K562 (cell line): ENCODE measurements at regions not wholly inside any gene's neighbourhood (a gene's known extent, or its start where the extent isn't known, plus 50 kb on each side); places are given as distances from the start of the nearest gene placed in this dataset.

Experiments used
- ARID3A ChIP-seq: IDR thresholded peaks from 2 replicates; pipeline ENCODE4 v1.6.1; 2012; ENCODE audit warnings: low read depth, low read length, improper control_type of control experiment, borderline replicate concordance
- ARNT ChIP-seq, 2 experiments: fragments of 450-650 bp; IDR thresholded peaks; 2 replicates each; pipeline ENCODE4 v1.6.1; 2016; ENCODE audit warnings: mild to moderate bottlenecking in 1 of 2
- CTCF ChIP-seq, 3 experiments: IDR thresholded peaks in 2 of 3; conservative IDR thresholded peaks in 1 of 3; 2 replicates each; pipeline ENCODE4 v1.5.1; 2011 to 2012; ENCODE audit warnings: low read length in 3 of 3, mild to moderate bottlenecking in 3 of 3, control low read depth in 2 of 3, improper control_type of control experiment in 1 of 3, inconsistent platforms in 1 of 3, low read depth in 1 of 3, mixed read lengths in 1 of 3, moderate library complexity in 1 of 3; ENCODE audit not compliant: insufficient read depth in 2 of 3
- FIP1L1 ChIP-seq: fragments of 200-400 bp; formaldehyde crosslinking; IDR thresholded peaks from 2 replicates; pipeline ENCODE4 v1.6.1; 2018; ENCODE audit warnings: mild to moderate bottlenecking, low read depth, low read length; ENCODE audit not compliant: poor library complexity, severe bottlenecking
- KDM1A ChIP-seq, 2 experiments: fragments of 450-650 bp; IDR thresholded peaks; 2 replicates each; pipeline ENCODE4 v1.6.1; 2016; ENCODE audit warnings: mild to moderate bottlenecking in 2 of 2
- MAFF ChIP-seq: IDR thresholded peaks from 2 replicates; pipeline ENCODE4 v1.6.1; 2012; ENCODE audit warnings: low read length, improper control_type of control experiment
- ZNF23 ChIP-seq: fragments of 250-450 bp; sonication (Bioruptor Pico); IDR thresholded peaks from 2 replicates; pipeline ENCODE4 v1.4.0; 2020; ENCODE audit warnings: mild to moderate bottlenecking
- TF ChIP-seq, protein P1 (sequence below): sonication (generic); formaldehyde crosslinking; IDR thresholded peaks from 2 replicates; pipeline ENCODE4 v1.8.0; 2022; ENCODE audit warnings: mild to moderate bottlenecking, low read depth, missing genetic modification reagents

DNA sequence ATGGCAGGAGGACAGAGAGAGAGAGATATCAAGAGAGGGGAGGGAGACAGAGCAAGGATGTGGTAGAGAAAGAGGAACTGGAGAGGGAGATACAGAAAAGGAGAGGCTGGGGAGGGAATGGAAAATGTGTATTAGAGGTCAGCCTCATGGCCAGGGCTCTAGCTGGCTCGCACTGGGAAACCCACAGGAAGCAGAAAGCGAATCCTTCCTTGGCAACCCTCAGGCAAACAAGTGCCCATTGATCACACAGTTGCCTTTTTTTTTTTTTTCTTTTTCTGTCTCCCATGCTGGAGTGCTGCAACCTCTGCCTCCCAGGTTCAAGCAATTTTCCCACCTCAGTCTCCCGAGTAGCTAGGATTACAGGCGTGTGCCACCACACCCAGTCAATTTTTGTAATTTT, 391.2 kb downstream of the TYW1 start:
- TF ChIP-seq ARNT (IDR thresholded peaks at IDR 0.05) (no peak), CTCF (IDR thresholded peaks at IDR 0.05 in 2 of 3, conservative IDR thresholded peaks at IDR 0.05 in 1 of 3; ENCODE audit: insufficient read depth in 2 of 3, low read depth in 1 of 3, low read length in 3 of 3) (no peak), ARID3A (no peak), ZNF23 (CRISPR knock-in tag) (no peak), FIP1L1 (no peak), MAFF (no peak), KDM1A (IDR thresholded peaks at IDR 0.05) (no peak)
- TF ChIP-seq, protein P1, sequence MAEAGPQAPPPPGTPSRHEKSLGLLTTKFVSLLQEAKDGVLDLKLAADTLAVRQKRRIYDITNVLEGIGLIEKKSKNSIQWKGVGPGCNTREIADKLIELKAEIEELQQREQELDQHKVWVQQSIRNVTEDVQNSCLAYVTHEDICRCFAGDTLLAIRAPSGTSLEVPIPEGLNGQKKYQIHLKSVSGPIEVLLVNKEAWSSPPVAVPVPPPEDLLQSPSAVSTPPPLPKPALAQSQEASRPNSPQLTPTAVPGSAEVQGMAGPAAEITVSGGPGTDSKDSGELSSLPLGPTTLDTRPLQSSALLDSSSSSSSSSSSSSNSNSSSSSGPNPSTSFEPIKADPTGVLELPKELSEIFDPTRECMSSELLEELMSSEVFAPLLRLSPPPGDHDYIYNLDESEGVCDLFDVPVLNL, result no peak
